ENCODE measurements at regions not wholly inside any gene's neighbourhood (a gene's known extent, or its start where the extent isn't known, plus 50 kb on each side); places are given as distances from the start of the nearest gene placed in this dataset.

DNA sequence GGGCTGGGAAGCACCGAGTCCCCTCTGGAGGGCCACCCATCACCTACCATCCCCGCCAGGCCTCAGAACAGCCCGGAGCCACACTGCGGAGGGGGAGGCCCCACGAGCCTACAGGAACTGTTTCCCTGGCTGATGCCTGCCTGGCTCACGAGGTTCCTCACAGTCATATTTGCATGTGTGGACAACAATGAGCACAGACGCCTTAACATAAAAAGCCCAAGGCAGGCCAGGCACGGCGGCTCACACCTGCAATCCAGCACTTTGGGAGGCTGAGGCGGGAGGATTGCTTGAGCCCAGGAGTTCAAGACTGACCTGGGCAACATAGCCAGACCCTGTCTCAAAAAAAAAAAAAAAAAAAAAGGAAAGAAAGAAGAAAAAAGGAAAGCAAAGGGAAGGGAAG is 125.9 kb downstream of the FAM53A start:
- no peaks in the 10 kb centered on the region for H3K9me3 ChIP-seq (ENCODE audit: low read depth)
- no peak for DNase-seq (ENCODE audit: low read depth in 1 of 2, low spot score in 1 of 2)
- H3K27ac ChIP-seq: no peak overlapping the region
- no peak overlapping the region for H3K4me3 ChIP-seq
- H3K36me3 ChIP-seq: no peaks in the 10 kb centered on the region
- H3K27me3 ChIP-seq: peaks cover 13% of the 10 kb centered on the region
- no peaks in the 10 kb centered on the region for H3K4me1 ChIP-seq (ENCODE audit: low read depth)
- TF ChIP-seq CTCF (IDR thresholded peaks at IDR 0.05; ENCODE audit: low read depth, low read length): no peak

GRCh38 chr4:1557221-1557597 is 126.9 kb downstream of the FAM53A start:
- no peak for DNase-seq (ENCODE audit: low read depth in 1 of 2, low spot score in 1 of 2)
- no peaks in the 10 kb centered on the region for H3K4me1 ChIP-seq (ENCODE audit: low read depth)
- H3K4me3 ChIP-seq: no peak overlapping the region
- H3K27ac ChIP-seq: no peak overlapping the region
- TF ChIP-seq CTCF (IDR thresholded peaks at IDR 0.05; ENCODE audit: low read depth, low read length): no peak
- peaks cover 13% of the 10 kb centered on the region for H3K27me3 ChIP-seq
- H3K9me3 ChIP-seq (ENCODE audit: low read depth): no peaks in the 10 kb centered on the region
- no peaks in the 10 kb centered on the region for H3K36me3 ChIP-seq

GRCh38 chr4:1556541-1557220 is 127.4 kb downstream of the FAM53A start:
- no peak for DNase-seq (ENCODE audit: low read depth in 1 of 2, low spot score in 1 of 2)
- H3K4me3 ChIP-seq: no peak overlapping the region
- TF ChIP-seq CTCF (IDR thresholded peaks at IDR 0.05; ENCODE audit: low read depth, low read length): no peak
- H3K4me1 ChIP-seq (ENCODE audit: low read depth): no peaks in the 10 kb centered on the region
- peaks cover 13% of the 10 kb centered on the region for H3K27me3 ChIP-seq
- H3K9me3 ChIP-seq (ENCODE audit: low read depth): no peaks in the 10 kb centered on the region
- H3K27ac ChIP-seq: no peak overlapping the region
- no peaks in the 10 kb centered on the region for H3K36me3 ChIP-seq

GRCh38 chr4:1554876-1555265 is 129.2 kb downstream of the FAM53A start:
- no peak for TF ChIP-seq CTCF (IDR thresholded peaks at IDR 0.05; ENCODE audit: low read depth, low read length)
- Histone ChIP-seq H3K9me3 (ENCODE audit: low read depth) (no peaks in the 10 kb centered on the region), H3K4me1 (ENCODE audit: low read depth) (no peaks in the 10 kb centered on the region), H3K27me3 (peaks cover 13% of the 10 kb centered on the region), H3K27ac (no peak overlapping the region), H3K36me3 (no peaks in the 10 kb centered on the region), H3K4me3 (no peak overlapping the region)
- DNase-seq (ENCODE audit: low read depth in 1 of 2, low spot score in 1 of 2): no peak

DNA sequence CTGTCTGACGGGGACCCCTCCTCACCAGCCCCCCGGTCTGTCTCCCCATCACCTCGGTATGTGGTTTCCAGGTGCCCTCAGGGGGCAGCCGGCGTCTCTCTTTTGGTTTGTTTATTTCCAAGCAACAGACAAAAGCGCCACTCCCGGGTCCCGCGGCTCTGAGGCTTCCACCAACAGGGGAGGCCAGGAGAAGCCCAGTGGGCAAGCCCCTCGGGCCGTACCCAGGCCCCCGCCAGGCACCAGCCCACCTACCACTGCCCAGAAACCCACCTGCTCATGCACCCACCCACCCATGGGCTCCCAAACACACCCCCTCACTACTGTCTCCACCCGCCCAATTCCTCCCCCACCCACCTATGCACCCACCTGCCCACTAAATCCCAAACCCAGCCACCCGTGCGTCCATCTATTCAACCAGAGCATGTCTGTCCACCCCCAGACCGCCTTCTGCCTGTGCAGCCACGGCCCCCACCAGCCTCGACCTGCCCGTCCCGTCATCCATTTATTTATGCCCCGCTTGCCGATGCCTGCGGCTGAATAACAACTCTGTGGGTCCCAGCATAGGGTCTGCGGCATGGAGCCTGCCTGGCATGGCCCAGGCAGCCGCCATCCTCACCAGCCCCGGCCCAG is 129.8 kb downstream of the FAM53A start:
- Histone ChIP-seq H3K27me3 (peaks cover 13% of the 10 kb centered on the region), H3K27ac (no peak overlapping the region), H3K36me3 (no peaks in the 10 kb centered on the region), H3K9me3 (ENCODE audit: low read depth) (no peaks in the 10 kb centered on the region), H3K4me3 (no peak overlapping the region), H3K4me1 (ENCODE audit: low read depth) (no peaks in the 10 kb centered on the region)
- TF ChIP-seq CTCF (IDR thresholded peaks at IDR 0.05; ENCODE audit: low read depth, low read length): no peak
- DNase-seq (ENCODE audit: low read depth in 1 of 2, low spot score in 1 of 2): no peak

Data from cardiac muscle cell (in vitro differentiated cells and primary cell).